Naive thymus-derived CD8-positive, alpha-beta T cell (primary cell): ENCODE measurements at regions not wholly inside any gene's neighbourhood (a gene's known extent, or its start where the extent isn't known, plus 50 kb on each side); places are given as distances from the start of the nearest gene placed in this dataset.
"Not testable (repeated sequence)": the region's sequence is repeated elsewhere in the genome, so short reads cannot be mapped to it uniquely, and the experiment has no call there.

Experiments used
- ATAC-seq, 2 donors: fragments of 150-1000 bp; cut with Tn5 transposase in 1 of 2; sonication (Bioruptor Pico), chemical (Tn5 transposase) in 1 of 2; 1 replicate in 1 of 2; 2 replicates in 1 of 2; pipeline ENCODE4 v1.10.0; 2021; ENCODE audit warnings: mild to moderate bottlenecking in 2 of 2, moderate library complexity in 2 of 2
- POLR2A ChIA-PET: fragments of 350-600 bp; sonication (Branson Sonifier 250); formaldehyde crosslinking; loops from one replicate; lab custom pipeline; 2021; ENCODE audit warnings: antibody characterized with exemption; lab: Charles Lee
- DNase-seq, 10 donors: peaks; one replicate each; pipeline versions ENCODE4 v3.0.0 to v3.0.0-alpha.2; 2020 to 2022
- H3K27ac Mint-ChIP-seq, 10 donors: one replicate each; pipeline ENCODE4 v1.8.0; 2020 to 2022; ENCODE audit warnings: mild to moderate bottlenecking in 10 of 10, mixed read lengths in 10 of 10, moderate library complexity in 4 of 10, inconsistent platforms in 1 of 10
- H3K27me3 Mint-ChIP-seq, 5 donors: one replicate each; pipeline ENCODE4 v1.8.0; 2021 to 2022; ENCODE audit warnings: mixed read lengths in 5 of 5
- H3K36me3 Mint-ChIP-seq, 3 donors: one replicate each; pipeline ENCODE4 v1.8.0; 2020 to 2022; ENCODE audit warnings: mixed read lengths in 3 of 3, mild to moderate bottlenecking in 2 of 3, inconsistent platforms in 1 of 3
- H3K4me1 Mint-ChIP-seq, 4 donors: one replicate each; pipeline ENCODE4 v1.8.0; 2021 to 2022; ENCODE audit warnings: mixed read lengths in 4 of 4
- H3K4me3 Mint-ChIP-seq, 10 donors: one replicate each; pipeline ENCODE4 v1.8.0; 2020 to 2022; ENCODE audit warnings: mild to moderate bottlenecking in 10 of 10, mixed read lengths in 10 of 10, moderate library complexity in 6 of 10, inconsistent platforms in 1 of 10
- H3K9me3 Mint-ChIP-seq, 9 donors: one replicate each; pipeline ENCODE4 v1.8.0; 2020 to 2022; ENCODE audit warnings: mixed read lengths in 9 of 9, mild to moderate bottlenecking in 3 of 9, inconsistent platforms in 1 of 9, moderate library complexity in 1 of 9

DNA sequence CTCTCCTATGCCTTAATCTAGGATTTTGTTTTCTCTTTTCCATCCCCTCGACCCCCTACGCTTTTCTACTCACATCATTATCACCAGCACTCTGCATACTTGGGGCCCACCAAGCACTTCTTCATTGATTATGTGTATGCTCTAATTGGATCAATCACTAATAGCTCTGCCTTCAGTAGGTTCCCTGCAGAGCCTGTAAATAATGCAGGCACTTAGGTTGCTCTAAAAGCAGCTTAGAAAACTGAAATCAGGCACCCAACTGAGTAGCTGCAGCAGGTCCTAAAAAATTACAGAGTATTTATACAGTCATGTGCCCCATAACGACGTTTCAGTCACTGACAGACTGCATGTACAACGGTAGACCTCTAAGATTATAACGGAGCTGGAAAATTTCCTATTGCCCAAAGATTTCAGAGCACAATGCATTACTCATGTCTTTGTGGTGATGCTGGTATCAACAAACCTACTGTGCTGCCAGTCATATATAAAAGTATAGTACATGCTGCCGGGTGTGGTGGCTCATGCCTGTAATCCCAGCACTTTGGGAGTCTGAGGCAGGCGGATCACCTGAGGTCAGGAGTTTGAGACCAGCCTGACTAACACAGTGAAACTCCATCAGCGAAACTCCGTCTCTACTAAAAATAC lies 280.4 kb downstream of the HS3ST3B1 start:
- Mint-ChIP-seq H3K9me3 (peaks cover 0 to 2% (median 0%) of the 10 kb centered on the region in 9 donors), H3K27ac (no peak overlapping the region), H3K4me1 (peaks cover 0 to 2% (median 0%) of the 10 kb centered on the region in 4 donors), H3K27me3 (peaks cover 0 to 10% (median 0%) of the 10 kb centered on the region in 5 donors), H3K4me3 (no peak overlapping the region), H3K36me3 (no peaks in the 10 kb centered on the region)
- POLR2A ChIA-PET: interaction anchor here (1.2 kb wide), 1 partner anchor 152 kb away, joined by 3 read pairs; no protein-coding TSS in a partner anchor
- ATAC-seq (no peak), DNase-seq (no peak)

DNA sequence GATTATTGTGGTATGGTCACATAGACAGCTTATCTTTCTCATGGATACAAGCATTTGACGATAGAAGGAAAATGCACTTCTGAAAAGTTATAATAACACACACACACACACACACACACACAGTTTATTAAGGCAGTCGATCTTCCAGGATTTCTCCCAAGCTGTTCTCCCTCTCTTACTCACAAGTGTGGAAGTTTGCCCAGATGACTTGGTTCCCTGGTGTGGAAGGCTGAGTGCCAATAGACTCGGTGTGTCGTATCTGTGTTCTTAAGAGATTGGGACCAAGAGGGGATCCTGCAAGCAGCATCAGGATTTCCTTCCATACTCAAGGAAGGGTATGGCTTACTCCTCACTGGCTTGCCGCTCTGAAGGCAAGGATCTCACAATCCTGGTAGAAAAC lies 279.6 kb downstream of the HS3ST3B1 start:
- no peak overlapping the region for H3K27ac Mint-ChIP-seq
- DNase-seq: no peak
- H3K36me3 Mint-ChIP-seq: no peaks in the 10 kb centered on the region
- H3K9me3 Mint-ChIP-seq: peaks cover 0 to 2% (median 0%) of the 10 kb centered on the region in 9 donors
- H3K4me3 Mint-ChIP-seq: no peak overlapping the region
- ATAC-seq: no peak
- POLR2A ChIA-PET: no interaction called here
- peaks cover 0 to 2% (median 0%) of the 10 kb centered on the region in 4 donors for H3K4me1 Mint-ChIP-seq
- peaks cover 0 to 10% (median 0%) of the 10 kb centered on the region in 5 donors for H3K27me3 Mint-ChIP-seq

DNA sequence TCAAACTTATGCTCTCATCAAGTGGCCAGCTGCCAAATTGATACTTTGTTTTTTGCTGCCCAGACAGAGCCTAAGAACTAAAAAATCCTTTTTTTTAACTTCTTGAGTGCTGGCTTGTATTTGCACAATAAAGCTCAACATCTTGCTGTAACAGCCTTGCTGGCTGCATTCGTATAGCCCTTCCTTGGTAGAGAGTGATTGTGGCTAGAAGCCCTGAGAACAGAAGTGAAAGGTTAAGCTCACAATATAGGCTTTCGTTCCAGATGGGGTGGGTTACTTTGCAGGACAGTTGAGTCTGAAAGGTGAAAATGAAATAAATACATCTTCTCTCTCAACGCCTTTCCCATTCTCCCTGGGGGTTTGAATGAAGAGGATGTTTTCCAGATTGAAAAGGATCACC lies 278.8 kb downstream of the HS3ST3B1 start:
- peaks cover 0 to under 1% (median 0%) of the 10 kb centered on the region in 3 donors for H3K36me3 Mint-ChIP-seq
- H3K4me3 Mint-ChIP-seq: no peak overlapping the region
- peaks cover 0 to 8% (median 0%) of the 10 kb centered on the region in 5 donors for H3K27me3 Mint-ChIP-seq
- DNase-seq (no peak), ATAC-seq (no peak)
- H3K27ac Mint-ChIP-seq: no peak overlapping the region
- POLR2A ChIA-PET: no interaction called here
- peaks cover 0 to 2% (median 0%) of the 10 kb centered on the region in 9 donors for H3K9me3 Mint-ChIP-seq
- peaks cover 0 to 2% (median 0%) of the 10 kb centered on the region in 4 donors for H3K4me1 Mint-ChIP-seq

DNA sequence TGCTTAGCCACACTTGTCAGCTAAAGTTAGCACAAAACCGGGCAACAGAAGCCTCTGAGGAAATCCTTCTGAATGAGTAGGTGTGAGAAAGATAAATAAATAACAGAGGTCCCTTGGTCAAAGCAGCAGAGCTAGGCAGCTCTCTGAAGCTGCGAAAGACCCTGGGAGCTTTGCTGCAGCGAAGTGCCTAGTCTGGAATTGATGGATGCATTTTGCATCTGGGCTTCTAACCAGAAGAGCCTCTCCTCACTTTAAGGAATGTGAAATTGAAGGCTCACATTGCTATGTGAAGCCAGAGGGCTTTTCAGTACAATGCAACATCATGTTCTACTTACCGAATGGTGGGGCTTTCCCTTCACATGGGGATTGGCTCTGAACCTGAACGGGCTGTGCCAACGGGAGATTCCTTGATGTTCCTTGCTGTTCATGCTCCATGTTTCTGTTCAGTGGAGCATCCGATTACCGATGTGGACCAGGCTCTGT lies 274.6 kb downstream of the HS3ST3B1 start:
- H3K4me3 Mint-ChIP-seq: no peak overlapping the region
- POLR2A ChIA-PET: no interaction called here
- no peaks in the 10 kb centered on the region for H3K4me1 Mint-ChIP-seq
- H3K9me3 Mint-ChIP-seq: peaks cover 0 to 2% (median 0%) of the 10 kb centered on the region in 9 donors
- no peak for DNase-seq
- H3K36me3 Mint-ChIP-seq: peaks cover 0 to 4% (median 0%) of the 10 kb centered on the region in 3 donors
- H3K27me3 Mint-ChIP-seq: peaks cover 0 to 2% (median 0%) of the 10 kb centered on the region in 5 donors
- ATAC-seq: no peak
- H3K27ac Mint-ChIP-seq: no peak overlapping the region

DNA sequence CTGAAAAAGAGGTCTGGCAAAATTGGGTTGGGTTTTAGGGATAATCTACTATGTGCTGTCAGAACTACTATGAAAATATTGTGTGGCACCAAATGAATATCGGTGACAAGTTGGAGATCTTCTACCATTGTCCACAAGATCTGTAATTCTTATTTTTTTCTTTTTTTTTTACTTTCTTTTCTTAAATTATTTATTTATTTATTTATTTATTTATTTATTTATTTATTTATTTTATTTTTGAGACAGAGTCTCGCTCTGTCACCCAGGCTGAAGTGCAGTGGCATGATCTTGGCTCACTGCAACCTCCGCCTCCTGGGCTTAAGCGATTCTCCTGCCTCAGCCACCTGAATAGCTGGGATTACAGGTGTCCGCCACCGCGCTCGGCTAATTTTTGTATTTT lies 259.4 kb downstream of the HS3ST3B1 start:
- peaks cover 0 to 12% (median 7%) of the 10 kb centered on the region in 4 donors for H3K4me1 Mint-ChIP-seq
- DNase-seq, POLR2A ChIA-PET, ATAC-seq, H3K4me3 Mint-ChIP-seq, H3K27me3 Mint-ChIP-seq, H3K36me3 Mint-ChIP-seq, H3K27ac Mint-ChIP-seq, H3K9me3 Mint-ChIP-seq: not testable (repeated sequence)

DNA sequence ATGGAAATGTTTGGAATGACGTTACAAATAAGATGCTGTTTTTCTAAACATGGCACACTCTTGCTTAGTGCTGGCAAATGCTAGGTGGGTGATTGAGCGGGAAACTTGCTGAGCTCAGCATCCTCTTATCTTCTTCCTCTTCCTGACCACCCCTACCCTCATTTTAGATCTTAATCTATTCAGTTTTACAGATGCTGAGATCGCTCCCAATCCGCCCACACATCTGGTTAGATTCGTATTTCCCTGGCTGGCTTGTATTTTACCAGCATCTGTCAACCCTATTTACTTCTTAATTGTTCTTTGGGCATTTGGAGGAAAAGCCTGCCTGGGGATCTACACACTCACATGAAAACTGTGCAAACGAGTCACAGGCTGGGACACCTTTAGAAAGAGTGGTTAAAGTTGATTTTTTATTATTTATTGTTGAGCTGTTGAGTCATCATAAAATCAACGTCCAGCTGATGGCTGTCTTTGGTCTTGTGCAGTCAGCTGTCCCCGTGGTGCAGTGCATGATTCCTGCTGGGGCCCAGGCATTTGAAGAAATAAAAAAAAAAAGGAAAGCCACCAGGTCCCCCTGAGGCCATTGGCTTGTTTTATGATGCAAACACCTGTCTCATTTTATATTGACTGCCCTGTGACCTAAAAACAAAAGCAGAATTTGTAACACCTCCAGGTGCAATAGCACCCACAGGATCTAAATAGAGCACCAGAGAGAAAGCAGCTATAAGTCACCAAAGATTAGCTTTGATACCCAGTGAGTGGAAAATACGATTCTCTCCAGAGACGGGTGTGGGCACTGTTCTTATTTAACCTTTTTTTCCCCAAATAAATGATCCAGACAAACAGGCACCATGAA lies 258.6 kb downstream of the HS3ST3B1 start:
- POLR2A ChIA-PET: interaction anchor here (0.6 to 1.0 kb wide), 2 partner anchors 259 to 862 kb away, joined by 3 read pairs; partner anchors contain the start of gene HS3ST3B1
- no peak for DNase-seq
- H3K27me3 Mint-ChIP-seq: no peaks in the 10 kb centered on the region
- no peak for ATAC-seq
- no peaks in the 10 kb centered on the region for H3K36me3 Mint-ChIP-seq
- no peak overlapping the region for H3K4me3 Mint-ChIP-seq
- H3K27ac Mint-ChIP-seq: peak overlapping the region in 1 of 10 donors; percentile 1
- no peaks in the 10 kb centered on the region for H3K9me3 Mint-ChIP-seq
- peaks cover 0 to 12% (median 7%) of the 10 kb centered on the region in 4 donors for H3K4me1 Mint-ChIP-seq

DNA sequence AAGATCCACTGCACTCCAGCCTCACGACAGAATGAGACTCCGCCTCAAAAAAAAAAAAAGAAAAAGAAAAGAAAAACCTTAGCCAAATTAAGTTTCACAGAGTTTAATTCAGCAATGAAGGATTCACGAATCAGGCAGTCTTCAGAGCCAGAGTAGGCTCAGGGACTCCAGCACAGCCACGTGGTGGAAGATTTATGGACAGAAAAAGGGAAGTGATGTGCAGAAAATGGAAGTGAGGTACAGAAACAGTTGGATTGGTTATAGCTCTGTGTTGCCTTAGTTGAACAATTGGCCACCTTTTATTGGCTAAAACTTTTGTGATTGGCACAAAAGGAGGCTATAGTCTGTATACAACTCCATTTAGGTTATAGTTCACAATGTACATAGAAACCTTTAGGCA lies 256.6 kb downstream of the HS3ST3B1 start:
- Mint-ChIP-seq H3K27ac (peak overlapping the region in 1 of 10 donors; percentile 24), H3K36me3 (no peaks in the 10 kb centered on the region), H3K27me3 (no peaks in the 10 kb centered on the region), H3K4me3 (no peak overlapping the region), H3K9me3 (no peaks in the 10 kb centered on the region), H3K4me1 (peaks cover 4 to 12% (median 8%) of the 10 kb centered on the region in 4 donors)
- DNase-seq (no peak), ATAC-seq (no peak)
- POLR2A ChIA-PET: no interaction called here

DNA sequence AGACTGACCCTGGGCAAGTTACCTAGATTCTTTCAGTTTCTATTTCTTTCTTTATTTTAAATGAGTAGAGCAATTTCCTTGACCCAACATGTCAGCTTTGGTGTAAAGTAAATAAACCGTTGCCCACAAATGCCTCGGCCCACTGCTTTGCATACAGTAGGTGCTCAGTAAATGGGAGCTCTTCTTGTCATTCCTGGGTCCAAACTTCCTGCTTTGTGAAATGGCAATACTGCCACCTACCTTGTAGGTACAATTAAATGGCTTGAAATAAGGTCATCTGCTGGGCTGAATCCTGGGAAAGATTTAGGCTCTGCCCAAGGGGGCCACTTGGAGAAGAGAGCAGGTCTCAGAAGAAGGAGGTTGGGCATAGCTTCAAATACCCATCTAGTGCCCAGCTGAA lies 253.0 kb downstream of the HS3ST3B1 start:
- Mint-ChIP-seq H3K9me3 (no peaks in the 10 kb centered on the region), H3K27me3 (no peaks in the 10 kb centered on the region)

DNA sequence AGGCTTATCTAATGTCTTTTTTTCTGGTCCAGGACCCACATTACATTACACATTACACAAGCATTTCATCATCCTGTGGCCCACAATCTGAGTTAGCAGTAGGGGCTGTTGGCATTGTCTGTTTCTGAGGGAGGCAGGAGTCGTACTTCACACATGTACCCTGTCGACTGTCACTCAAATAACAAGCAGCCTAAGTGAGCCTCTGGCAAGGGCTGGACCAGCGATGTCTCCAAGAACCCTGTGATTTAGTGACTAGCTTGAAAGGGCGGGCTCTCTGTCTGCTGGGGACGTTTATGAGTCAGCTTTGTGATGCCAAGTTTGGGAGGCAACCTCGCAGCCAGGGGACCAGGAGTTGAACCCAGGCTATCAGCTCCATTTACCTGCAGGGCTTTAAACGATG lies 251.4 kb downstream of the HS3ST3B1 start:
- ATAC-seq (no peak), DNase-seq (no peak)
- no peaks in the 10 kb centered on the region for H3K9me3 Mint-ChIP-seq
- no peaks in the 10 kb centered on the region for H3K27me3 Mint-ChIP-seq
- no peaks in the 10 kb centered on the region for H3K36me3 Mint-ChIP-seq
- H3K27ac Mint-ChIP-seq: no peak overlapping the region
- H3K4me1 Mint-ChIP-seq: peaks cover 6 to 16% (median 8%) of the 10 kb centered on the region in 4 donors
- H3K4me3 Mint-ChIP-seq: no peak overlapping the region
- POLR2A ChIA-PET: no interaction called here

More for the DNA sequence above, 253.0 kb downstream of the HS3ST3B1 start:
- POLR2A ChIA-PET: interaction anchor here (1.3 kb wide), 1 partner anchor 253 kb away, joined by 6 read pairs; the partner anchor contains the start of gene HS3ST3B1
- peak overlapping the region in 4 of 10 donors; percentile 6 to 70 (median 45) for H3K27ac Mint-ChIP-seq
- H3K36me3 Mint-ChIP-seq: no peaks in the 10 kb centered on the region
- ATAC-seq: no peak
- DNase-seq: no peak
- peaks cover 4 to 15% (median 8%) of the 10 kb centered on the region in 4 donors for H3K4me1 Mint-ChIP-seq
- no peak overlapping the region for H3K4me3 Mint-ChIP-seq

DNA sequence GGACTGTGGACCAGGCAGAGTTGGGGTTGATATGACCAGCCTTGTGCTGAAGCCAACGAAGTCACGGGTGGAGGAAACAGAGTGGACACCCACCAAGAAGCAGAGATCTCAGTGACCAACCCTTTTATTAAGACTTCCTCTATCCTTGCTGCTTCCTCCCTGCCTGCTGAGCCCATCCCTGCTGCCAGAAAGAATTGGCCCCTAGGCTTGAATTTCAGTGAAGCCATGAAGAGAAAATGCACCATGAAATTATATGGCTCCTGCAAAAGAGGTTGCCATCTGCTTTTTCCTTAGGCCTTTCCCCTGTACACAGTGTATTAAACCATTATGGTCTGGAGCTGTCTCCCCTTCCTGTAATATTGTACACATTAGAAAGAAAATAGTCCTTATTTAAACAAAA lies 246.7 kb downstream of the HS3ST3B1 start:
- Mint-ChIP-seq H3K9me3 (peaks cover 0 to 8% (median 2%) of the 10 kb centered on the region in 9 donors), H3K36me3 (peaks cover 0 to 6% (median 3%) of the 10 kb centered on the region in 3 donors), H3K4me3 (no peak overlapping the region), H3K27me3 (no peaks in the 10 kb centered on the region), H3K27ac (no peak overlapping the region), H3K4me1 (peaks cover 2 to 23% (median 17%) of the 10 kb centered on the region in 4 donors)
- ATAC-seq (no peak), DNase-seq (no peak)
- POLR2A ChIA-PET: no interaction called here

DNA sequence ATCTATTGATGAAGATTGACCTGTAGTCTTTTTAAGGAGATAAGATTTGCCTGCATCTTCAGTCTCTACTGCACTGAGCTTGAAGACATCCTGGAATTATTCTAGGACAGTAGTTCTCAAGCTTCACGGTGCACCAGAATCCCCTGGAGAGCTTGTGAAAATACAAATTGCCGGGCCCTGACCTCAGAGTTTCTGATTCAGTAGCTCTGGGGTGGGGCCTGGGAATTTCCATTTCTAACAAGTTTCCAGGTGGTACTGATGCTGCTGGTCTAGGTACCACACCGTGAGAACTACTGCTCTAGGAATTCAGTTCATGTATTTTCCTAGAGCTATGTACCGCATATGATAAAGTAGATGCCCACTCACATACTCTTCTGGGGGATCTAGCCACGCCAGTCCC lies 246.1 kb downstream of the HS3ST3B1 start:
- no peak for ATAC-seq
- Mint-ChIP-seq H3K27ac (no peak overlapping the region), H3K9me3 (peaks cover 0 to 9% (median 2%) of the 10 kb centered on the region in 9 donors), H3K4me3 (no peak overlapping the region), H3K27me3 (no peaks in the 10 kb centered on the region), H3K4me1 (peaks cover 2 to 23% (median 17%) of the 10 kb centered on the region in 4 donors), H3K36me3 (peaks cover 0 to 6% (median 3%) of the 10 kb centered on the region in 3 donors)
- POLR2A ChIA-PET: no interaction called here
- no peak for DNase-seq

DNA sequence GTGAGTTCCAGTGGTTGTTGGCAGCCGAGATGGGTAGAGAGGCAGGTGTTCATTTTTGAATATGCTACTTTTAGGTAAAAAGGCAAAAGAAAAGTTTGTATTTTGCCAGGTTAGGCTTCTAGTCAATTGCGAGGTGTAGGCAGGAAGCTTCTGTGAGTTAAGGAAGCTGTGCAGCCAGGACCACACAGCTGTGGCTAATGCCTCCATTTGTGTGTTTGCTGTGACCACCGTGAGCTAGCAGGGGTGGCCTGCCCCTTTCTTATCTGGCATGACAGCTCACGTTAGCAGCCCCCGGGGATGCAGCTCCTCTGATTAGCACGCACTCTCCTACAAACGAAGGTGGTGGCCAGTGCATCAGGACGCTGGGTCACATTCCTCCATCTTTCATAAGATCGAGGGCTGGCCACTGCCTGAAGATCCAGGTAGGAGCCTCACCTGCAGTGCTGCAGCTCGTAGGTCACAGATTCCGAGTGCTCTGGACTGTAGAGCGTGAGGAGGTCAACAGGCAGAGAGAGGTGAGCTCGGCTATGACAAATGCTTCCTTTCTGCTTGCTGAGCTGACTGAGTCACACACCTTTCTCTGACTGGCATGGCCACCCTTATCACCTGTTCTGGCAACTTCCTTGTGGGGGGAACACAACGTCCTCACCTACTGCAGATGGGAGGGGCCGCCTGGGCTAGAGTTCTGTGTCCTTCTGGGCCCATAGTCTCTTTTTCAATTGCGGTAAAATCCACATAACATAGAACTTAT lies 244.4 kb downstream of the HS3ST3B1 start:
- peak overlapping the region in 4 of 10 donors; percentile 19 to 84 (median 70) for H3K27ac Mint-ChIP-seq
- H3K36me3 Mint-ChIP-seq: peaks cover 0 to 6% (median 5%) of the 10 kb centered on the region in 3 donors
- DNase-seq (no peak), ATAC-seq (no peak)
- POLR2A ChIA-PET: interaction anchor here (1.2 to 1.5 kb wide), 3 partner anchors 116 to 245 kb away, joined by 4 to 6 read pairs (median 5); partner anchors contain the start of gene HS3ST3B1
- H3K9me3 Mint-ChIP-seq: peaks cover 0 to 9% (median 2%) of the 10 kb centered on the region in 9 donors
- no peaks in the 10 kb centered on the region for H3K27me3 Mint-ChIP-seq
- H3K4me3 Mint-ChIP-seq: peak overlapping the region in 8 of 10 donors; percentile 20 to 88 (median 74)
- H3K4me1 Mint-ChIP-seq: peaks cover 2 to 12% (median 8%) of the 10 kb centered on the region in 4 donors
